OCI-LY3 (cell line): ENCODE measurements at regions not wholly inside any gene's neighbourhood (a gene's known extent, or its start where the extent isn't known, plus 50 kb on each side); places are given as distances from the start of the nearest gene placed in this dataset.

Experiments
- EZH2phosphoT487 ChIP-seq: fragments of 200-600 bp; shearing (Covaris generic); IDR thresholded peaks from 2 replicates; pipeline ENCODE4 v1.6.1; 2018; ENCODE audit warnings: antibody characterized with exemption, mixed run types, low read depth
- TF ChIP-seq, protein P1 (sequence below): fragments of 200-600, 300-600 bp; sonication (generic); IDR thresholded peaks from 2 replicates; pipeline ENCODE4 v1.5.1; 2014; ENCODE audit warnings: antibody characterized with exemption, low read length, low read depth

DNA sequence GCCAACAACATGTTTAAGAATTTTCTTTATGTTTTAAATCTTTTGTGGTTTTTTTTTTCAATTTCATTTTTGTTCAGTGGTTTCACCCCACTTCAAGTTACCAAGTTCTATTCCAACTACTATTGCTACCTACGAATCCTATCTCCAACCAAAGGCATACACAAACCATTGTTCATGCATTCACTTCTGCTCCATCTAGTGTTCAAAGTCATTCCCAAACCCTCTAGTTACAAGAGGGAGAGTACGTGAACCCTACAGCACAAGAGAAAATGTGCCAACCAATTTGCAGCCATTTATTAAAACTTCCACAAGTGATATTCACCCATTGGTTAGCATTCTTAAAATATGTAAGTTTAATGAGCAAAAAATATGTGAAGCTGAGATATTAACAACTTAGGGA lies 295.1 kb upstream of the KYNU start:
- TF ChIP-seq, protein P1, sequence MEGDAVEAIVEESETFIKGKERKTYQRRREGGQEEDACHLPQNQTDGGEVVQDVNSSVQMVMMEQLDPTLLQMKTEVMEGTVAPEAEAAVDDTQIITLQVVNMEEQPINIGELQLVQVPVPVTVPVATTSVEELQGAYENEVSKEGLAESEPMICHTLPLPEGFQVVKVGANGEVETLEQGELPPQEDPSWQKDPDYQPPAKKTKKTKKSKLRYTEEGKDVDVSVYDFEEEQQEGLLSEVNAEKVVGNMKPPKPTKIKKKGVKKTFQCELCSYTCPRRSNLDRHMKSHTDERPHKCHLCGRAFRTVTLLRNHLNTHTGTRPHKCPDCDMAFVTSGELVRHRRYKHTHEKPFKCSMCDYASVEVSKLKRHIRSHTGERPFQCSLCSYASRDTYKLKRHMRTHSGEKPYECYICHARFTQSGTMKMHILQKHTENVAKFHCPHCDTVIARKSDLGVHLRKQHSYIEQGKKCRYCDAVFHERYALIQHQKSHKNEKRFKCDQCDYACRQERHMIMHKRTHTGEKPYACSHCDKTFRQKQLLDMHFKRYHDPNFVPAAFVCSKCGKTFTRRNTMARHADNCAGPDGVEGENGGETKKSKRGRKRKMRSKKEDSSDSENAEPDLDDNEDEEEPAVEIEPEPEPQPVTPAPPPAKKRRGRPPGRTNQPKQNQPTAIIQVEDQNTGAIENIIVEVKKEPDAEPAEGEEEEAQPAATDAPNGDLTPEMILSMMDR = no peak
- no peak for TF ChIP-seq EZH2phosphoT487
